Type B pancreatic cell (in vitro differentiated cells): ENCODE measurements at regions not wholly inside any gene's neighbourhood (a gene's known extent, or its start where the extent isn't known, plus 50 kb on each side); places are given as distances from the start of the nearest gene placed in this dataset.
"Not testable (repeated sequence)": the region's sequence is repeated elsewhere in the genome, so short reads cannot be mapped to it uniquely, and the experiment has no call there.

ENCODE experiments used
- DNase-seq: peaks from one replicate; pipeline ENCODE4 v3.0.0; 2021; ENCODE audit warnings: mixed read lengths; ENCODE audit not compliant: unreplicated experiment; ENCODE audit errors: extremely low spot score
- H3K27ac Mint-ChIP-seq: 2 replicates; pipeline ENCODE4 v1.8.0; 2021; ENCODE audit warnings: mild to moderate bottlenecking, mixed read lengths
- H3K27me3 Mint-ChIP-seq: 2 replicates; pipeline ENCODE4 v1.8.0; 2021; ENCODE audit warnings: mixed read lengths
- H3K36me3 Mint-ChIP-seq: 2 replicates; pipeline ENCODE4 v1.8.0; 2021; ENCODE audit warnings: mixed read lengths
- H3K4me1 Mint-ChIP-seq: one replicate; pipeline ENCODE4 v1.8.0; 2021; ENCODE audit warnings: mixed read lengths; ENCODE audit not compliant: unreplicated experiment
- H3K4me3 Mint-ChIP-seq: 2 replicates; pipeline ENCODE4 v1.8.0; 2021; ENCODE audit warnings: mild to moderate bottlenecking, mixed read lengths
- H3K9me3 Mint-ChIP-seq: 2 replicates; pipeline ENCODE4 v1.8.0; 2021; ENCODE audit warnings: mixed read lengths
- TF ChIP-seq, protein P1 (sequence below): fragments of 200-600 bp; sonication (generic); conservative IDR thresholded peaks from 2 replicates; pipeline ENCODE4 v1.5.0; 2021; ENCODE audit warnings: antibody characterized with exemption, mild to moderate bottlenecking

DNA sequence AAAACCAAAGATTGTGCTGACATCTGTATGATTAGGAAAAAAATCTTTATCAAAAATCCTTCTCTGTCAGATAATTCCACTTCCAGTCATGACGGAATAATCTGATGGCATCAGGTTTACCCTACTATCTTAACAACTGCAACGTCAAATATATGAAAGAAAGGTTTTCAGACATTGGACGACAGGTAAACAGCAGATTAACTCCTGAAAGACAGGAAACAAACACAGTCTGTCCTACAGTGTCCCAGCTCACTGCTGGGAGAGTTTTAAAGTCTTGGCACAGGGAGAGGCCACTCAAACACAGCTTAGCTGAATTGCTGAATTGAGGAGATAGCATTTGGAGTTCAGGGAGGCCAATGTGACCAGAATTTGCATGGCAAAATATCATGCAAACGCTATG is 186.3 kb upstream of the KCTD7 start:
- no peaks in the 10 kb centered on the region for H3K9me3 Mint-ChIP-seq
- TF ChIP-seq, protein P1, sequence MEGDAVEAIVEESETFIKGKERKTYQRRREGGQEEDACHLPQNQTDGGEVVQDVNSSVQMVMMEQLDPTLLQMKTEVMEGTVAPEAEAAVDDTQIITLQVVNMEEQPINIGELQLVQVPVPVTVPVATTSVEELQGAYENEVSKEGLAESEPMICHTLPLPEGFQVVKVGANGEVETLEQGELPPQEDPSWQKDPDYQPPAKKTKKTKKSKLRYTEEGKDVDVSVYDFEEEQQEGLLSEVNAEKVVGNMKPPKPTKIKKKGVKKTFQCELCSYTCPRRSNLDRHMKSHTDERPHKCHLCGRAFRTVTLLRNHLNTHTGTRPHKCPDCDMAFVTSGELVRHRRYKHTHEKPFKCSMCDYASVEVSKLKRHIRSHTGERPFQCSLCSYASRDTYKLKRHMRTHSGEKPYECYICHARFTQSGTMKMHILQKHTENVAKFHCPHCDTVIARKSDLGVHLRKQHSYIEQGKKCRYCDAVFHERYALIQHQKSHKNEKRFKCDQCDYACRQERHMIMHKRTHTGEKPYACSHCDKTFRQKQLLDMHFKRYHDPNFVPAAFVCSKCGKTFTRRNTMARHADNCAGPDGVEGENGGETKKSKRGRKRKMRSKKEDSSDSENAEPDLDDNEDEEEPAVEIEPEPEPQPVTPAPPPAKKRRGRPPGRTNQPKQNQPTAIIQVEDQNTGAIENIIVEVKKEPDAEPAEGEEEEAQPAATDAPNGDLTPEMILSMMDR = no peak
- peaks cover 4% of the 10 kb centered on the region for H3K36me3 Mint-ChIP-seq
- H3K27ac Mint-ChIP-seq = no peak overlapping the region
- H3K4me3 Mint-ChIP-seq = no peak overlapping the region
- no peaks in the 10 kb centered on the region for H3K27me3 Mint-ChIP-seq
- DNase-seq = no peak
- H3K4me1 Mint-ChIP-seq = no peaks in the 10 kb centered on the region

DNA sequence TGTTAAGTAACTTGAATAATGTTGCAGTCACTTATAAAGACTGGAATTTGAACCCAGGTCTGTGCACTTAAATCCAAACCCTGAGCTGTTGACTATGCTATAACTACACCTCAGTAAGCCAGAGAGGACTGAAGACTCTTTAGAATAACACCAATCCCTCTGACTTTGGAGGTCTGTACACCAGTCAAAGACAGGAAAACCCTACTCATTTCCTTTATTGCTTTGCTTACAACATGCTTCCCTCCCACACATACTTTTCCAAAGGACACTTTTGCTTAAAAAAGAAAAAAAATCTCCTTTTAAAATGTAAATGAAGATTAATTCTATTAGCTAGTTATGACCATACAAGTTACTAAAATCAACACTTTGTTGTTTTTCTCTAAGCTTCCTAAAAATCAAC is 184.7 kb upstream of the KCTD7 start:
- H3K4me1 Mint-ChIP-seq = no peaks in the 10 kb centered on the region
- no peak overlapping the region for H3K27ac Mint-ChIP-seq
- no peak for DNase-seq
- H3K27me3 Mint-ChIP-seq = no peaks in the 10 kb centered on the region
- H3K4me3 Mint-ChIP-seq = no peak overlapping the region
- peaks cover 7% of the 10 kb centered on the region for H3K36me3 Mint-ChIP-seq
- TF ChIP-seq, protein P1 = no peak
- no peaks in the 10 kb centered on the region for H3K9me3 Mint-ChIP-seq

DNA sequence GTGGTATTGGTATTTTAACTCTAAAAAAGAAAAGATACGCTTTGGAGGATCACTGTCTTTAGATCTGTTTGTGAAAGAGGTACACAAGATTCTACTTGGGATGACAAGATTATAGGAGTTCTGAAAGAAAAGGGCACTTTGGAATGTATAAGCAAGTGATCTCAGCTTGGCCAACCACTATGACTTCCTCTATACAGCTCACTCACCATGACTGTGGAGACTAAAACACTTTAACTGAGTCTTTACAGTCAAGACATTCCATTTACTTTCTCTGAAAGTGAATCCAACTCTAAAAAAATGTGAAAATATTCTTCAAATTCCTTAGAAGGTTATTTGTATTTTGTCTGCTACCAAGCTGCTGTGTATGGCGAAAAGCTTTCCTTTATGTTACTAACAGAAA is 181.7 kb upstream of the KCTD7 start:
- peaks cover 13% of the 10 kb centered on the region for H3K36me3 Mint-ChIP-seq
- not testable (repeated sequence) for H3K27me3 Mint-ChIP-seq, H3K9me3 Mint-ChIP-seq, H3K27ac Mint-ChIP-seq, DNase-seq, H3K4me3 Mint-ChIP-seq, H3K4me1 Mint-ChIP-seq

DNA sequence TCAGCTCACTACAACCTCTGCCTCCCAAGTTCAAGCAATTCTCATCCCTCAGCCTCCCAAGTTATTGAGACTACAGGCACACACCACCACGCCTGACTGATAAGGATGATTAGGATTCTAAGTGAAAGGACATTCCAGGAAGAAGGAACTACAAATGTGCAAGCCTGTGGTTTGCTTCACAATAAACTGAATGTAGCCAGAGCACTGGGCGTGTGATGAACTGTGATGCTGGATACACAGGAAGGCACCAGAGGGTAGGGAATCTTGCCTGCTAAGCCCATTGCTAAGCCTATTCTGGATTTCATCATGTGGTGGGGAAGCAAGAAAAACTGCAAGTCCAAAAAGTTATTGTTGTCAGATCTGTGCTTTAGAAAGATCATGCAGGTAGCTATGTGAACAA is 177.9 kb upstream of the KCTD7 start:
- H3K27me3 Mint-ChIP-seq, H3K27ac Mint-ChIP-seq, H3K4me3 Mint-ChIP-seq, DNase-seq, H3K9me3 Mint-ChIP-seq, H3K4me1 Mint-ChIP-seq: not testable (repeated sequence)
- peaks cover 26% of the 10 kb centered on the region for H3K36me3 Mint-ChIP-seq

DNA sequence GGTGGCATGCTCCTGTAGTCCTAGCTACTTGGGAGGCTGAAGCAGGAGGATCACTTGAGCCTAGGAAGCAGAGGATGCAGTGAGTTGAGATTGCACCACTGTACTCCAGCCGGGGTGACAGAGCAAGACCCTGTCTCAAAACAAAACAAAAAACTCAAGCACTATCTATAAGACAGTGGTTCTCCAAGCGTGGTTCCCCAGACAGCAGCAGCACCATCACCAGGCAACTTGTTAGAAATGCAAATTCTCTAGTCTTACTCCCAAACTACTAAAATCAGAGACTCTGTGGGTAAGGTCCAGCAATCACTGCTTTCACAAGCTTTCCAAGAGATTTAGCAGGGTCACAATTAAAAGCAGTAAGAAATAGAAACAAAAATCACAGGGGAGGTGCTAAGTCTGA is 177.0 kb upstream of the KCTD7 start:
- not testable (repeated sequence) for H3K9me3 Mint-ChIP-seq, DNase-seq, H3K4me3 Mint-ChIP-seq, H3K27ac Mint-ChIP-seq, H3K27me3 Mint-ChIP-seq, H3K4me1 Mint-ChIP-seq
- H3K36me3 Mint-ChIP-seq = peaks cover 26% of the 10 kb centered on the region

DNA sequence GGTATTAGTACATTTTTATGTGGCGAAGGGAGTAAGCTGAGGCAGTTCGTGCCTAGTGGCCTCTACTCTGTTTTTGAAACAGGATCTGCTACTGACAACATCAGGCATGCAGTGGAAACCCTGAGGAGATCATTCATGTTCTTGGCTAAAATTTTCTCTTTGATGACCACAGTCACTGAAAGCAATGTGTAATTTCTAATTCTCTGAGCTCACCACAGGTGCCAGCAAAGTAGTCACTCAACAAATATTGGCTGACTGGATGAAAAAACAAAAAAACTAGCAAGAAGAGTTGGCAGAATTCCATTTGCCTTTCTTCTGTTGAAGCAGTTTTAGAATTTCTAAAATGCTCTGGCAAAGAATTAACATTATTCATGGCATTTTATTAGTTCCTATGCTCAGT is 176.5 kb upstream of the KCTD7 start:
- Mint-ChIP-seq H3K27me3 (no peaks in the 10 kb centered on the region), H3K9me3 (no peaks in the 10 kb centered on the region), H3K4me3 (no peak overlapping the region), H3K4me1 (no peaks in the 10 kb centered on the region), H3K27ac (no peak overlapping the region), H3K36me3 (peaks cover 22% of the 10 kb centered on the region)
- TF ChIP-seq, protein P1 = no peak
- no peak for DNase-seq

DNA sequence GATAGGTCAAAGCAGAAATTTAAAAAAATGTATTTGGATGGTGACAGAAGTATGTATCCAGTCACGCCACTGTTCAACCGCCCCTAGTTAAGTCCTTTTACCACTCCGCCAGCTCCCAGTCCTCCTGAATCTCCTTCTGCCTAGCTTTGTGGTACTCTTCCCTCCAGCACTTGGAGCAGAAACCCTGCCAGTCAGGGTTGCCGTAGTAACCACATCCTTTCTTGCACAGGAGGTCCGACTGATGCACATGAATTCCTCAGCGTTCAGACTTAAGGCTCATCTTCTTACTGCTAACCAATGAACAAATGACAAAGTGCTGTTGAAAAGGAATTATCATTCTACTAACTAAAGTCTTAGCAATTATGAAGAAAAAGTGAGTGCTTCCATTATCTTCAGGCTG is 175.3 kb upstream of the KCTD7 start:
- no peaks in the 10 kb centered on the region for H3K9me3 Mint-ChIP-seq
- TF ChIP-seq, protein P1 = no peak
- peaks cover 19% of the 10 kb centered on the region for H3K36me3 Mint-ChIP-seq
- no peaks in the 10 kb centered on the region for H3K27me3 Mint-ChIP-seq
- H3K27ac Mint-ChIP-seq = no peak overlapping the region
- no peaks in the 10 kb centered on the region for H3K4me1 Mint-ChIP-seq
- no peak overlapping the region for H3K4me3 Mint-ChIP-seq
- no peak for DNase-seq
